Liver (tissue), 8 donors: ENCODE measurements at regions not wholly inside any gene's neighbourhood (a gene's known extent, or its start where the extent isn't known, plus 50 kb on each side); places are given as distances from the start of the nearest gene placed in this dataset.

Source experiments
- DNase-seq: peaks from one replicate; pipeline ENCODE4 v3.0.0-alpha.2; 2017; ENCODE audit warnings: low spot score
- H3K27ac ChIP-seq, 2 donors: one replicate each; pipeline ENCODE4 v1.7.0; 2013; ENCODE audit warnings: inconsistent platforms in 2 of 2, low read length in 2 of 2, control low read depth in 1 of 2, low read depth in 1 of 2, mild to moderate bottlenecking in 1 of 2
- H3K27me3 ChIP-seq, 4 donors: one replicate each; pipeline versions ENCODE4 v1.6.1 to v1.7.0; 2013; ENCODE audit warnings: low read length in 3 of 4, inconsistent platforms in 1 of 4, mild to moderate bottlenecking in 1 of 4, moderate library complexity in 1 of 4; ENCODE audit not compliant: control insufficient read depth in 4 of 4, insufficient read depth in 4 of 4
- H3K36me3 ChIP-seq, 4 donors: one replicate each; pipeline versions ENCODE4 v1.6.1 to v1.7.0; 2013; ENCODE audit warnings: low read length in 3 of 4, mild to moderate bottlenecking in 3 of 4, low read depth in 1 of 4, moderate library complexity in 1 of 4; ENCODE audit not compliant: control insufficient read depth in 4 of 4, insufficient read depth in 3 of 4
- H3K4me1 ChIP-seq, 4 donors: one replicate each; pipeline versions ENCODE4 v1.6.1 to v1.7.0; 2013; ENCODE audit warnings: low read length in 3 of 4, mild to moderate bottlenecking in 3 of 4, moderate library complexity in 1 of 4; ENCODE audit not compliant: control insufficient read depth in 4 of 4, insufficient read depth in 4 of 4
- H3K4me3 ChIP-seq, 3 donors: one replicate each; pipeline versions ENCODE4 v1.6.1 to v1.7.0; 2013; ENCODE audit warnings: low read length in 3 of 3, control low read depth in 1 of 3, low read depth in 1 of 3, mild to moderate bottlenecking in 1 of 3
- H3K9ac ChIP-seq, 2 donors: one replicate each; pipeline ENCODE4 v1.7.0; 2013; ENCODE audit warnings: low read length in 2 of 2, mild to moderate bottlenecking in 2 of 2, moderate library complexity in 2 of 2, control low read depth in 1 of 2, low read depth in 1 of 2
- H3K9me3 ChIP-seq, 4 donors: one replicate each; pipeline versions ENCODE4 v1.6.1 to v1.7.0; 2013; ENCODE audit warnings: low read length in 3 of 4; ENCODE audit not compliant: control insufficient read depth in 4 of 4
- ATF3 ChIP-seq: IDR thresholded peaks from 2 replicates; pipeline ENCODE4 v1.6.1; 2016; ENCODE audit warnings: antibody characterized with exemption
- EGR1 ChIP-seq, 2 donors: IDR thresholded peaks; 2 replicates each; pipeline ENCODE4 v1.6.1; 2016 to 2018; ENCODE audit warnings: antibody characterized with exemption in 2 of 2, low read depth in 2 of 2
- FOXA1 ChIP-seq: IDR thresholded peaks from 2 replicates; pipeline ENCODE4 v1.6.1; 2016; ENCODE audit warnings: antibody characterized with exemption
- FOXA2 ChIP-seq: IDR thresholded peaks from 2 replicates; pipeline ENCODE4 v1.6.1; 2016; ENCODE audit warnings: antibody characterized with exemption
- GABPA ChIP-seq, 2 donors: IDR thresholded peaks in 1 of 2; conservative IDR thresholded peaks in 1 of 2; 2 replicates each; pipeline ENCODE4 v1.6.1; 2016; ENCODE audit warnings: antibody characterized with exemption in 2 of 2, mild to moderate bottlenecking in 1 of 2, moderate library complexity in 1 of 2
- HNF4A ChIP-seq, 2 donors: conservative IDR thresholded peaks; 2 replicates each; pipeline ENCODE4 v1.6.1; 2016; ENCODE audit warnings: antibody characterized with exemption in 2 of 2, mild to moderate bottlenecking in 2 of 2
- HNF4G ChIP-seq: IDR thresholded peaks from 2 replicates; pipeline ENCODE4 v1.6.1; 2016; ENCODE audit warnings: antibody characterized with exemption
- JUND ChIP-seq, 2 donors: IDR thresholded peaks; 2 replicates each; pipeline ENCODE4 v1.6.1; 2016; ENCODE audit warnings: antibody characterized with exemption in 2 of 2
- NR2F2 ChIP-seq: IDR thresholded peaks from 2 replicates; pipeline ENCODE4 v1.6.1; 2016; ENCODE audit warnings: antibody characterized with exemption
- RAD21 ChIP-seq, 2 donors: IDR thresholded peaks; 2 replicates each; pipeline ENCODE4 v1.6.1; 2016; ENCODE audit warnings: antibody characterized with exemption in 2 of 2, mild to moderate bottlenecking in 2 of 2
- REST ChIP-seq: IDR thresholded peaks from 2 replicates; pipeline ENCODE4 v1.6.1; 2016; ENCODE audit warnings: antibody characterized with exemption, mild to moderate bottlenecking
- RXRA ChIP-seq, 2 donors: IDR thresholded peaks; 2 replicates each; pipeline ENCODE4 v1.6.1; 2017 to 2018; ENCODE audit warnings: antibody characterized with exemption in 2 of 2, mild to moderate bottlenecking in 1 of 2
- SP1 ChIP-seq: IDR thresholded peaks from 2 replicates; pipeline ENCODE4 v1.6.1; 2018; ENCODE audit warnings: antibody characterized with exemption, mild to moderate bottlenecking
- TAF1 ChIP-seq: conservative IDR thresholded peaks from 2 replicates; pipeline ENCODE4 v1.6.1; 2016; ENCODE audit warnings: antibody characterized with exemption, mild to moderate bottlenecking
- YY1 ChIP-seq: IDR thresholded peaks from 2 replicates; pipeline ENCODE4 v1.6.1; 2016; ENCODE audit warnings: antibody characterized with exemption, mild to moderate bottlenecking
- WGBS: extraction: QIAGEN DNeasy Blood & Tissue Kit; methylation state at CpG from one replicate; pipeline ENCODE4 v1.1.7; 2013; 5-methylcytosine and 5-hydroxymethylcytosine counted together
- TF ChIP-seq, protein P1 (sequence below): IDR thresholded peaks from 2 replicates; pipeline ENCODE4 v1.6.1; 2016; ENCODE audit warnings: antibody characterized with exemption
- TF ChIP-seq, protein P2 (sequence below): fragments of 150-350 bp; IDR thresholded peaks from 2 replicates; pipeline ENCODE4 v1.5.1; 2017; ENCODE audit warnings: improper control_type of control experiment, low read depth, low read length; ENCODE audit not compliant: missing input control
- TF ChIP-seq, protein P3 (sequence below): IDR thresholded peaks from 2 replicates; pipeline ENCODE4 v1.6.1; 2016; ENCODE audit warnings: antibody characterized with exemption
- donor health status: healthy.
- donor health status: healthy.
- donor health status: healthy.
- donor health status: healthy.
- donor health status: healthy.

DNA sequence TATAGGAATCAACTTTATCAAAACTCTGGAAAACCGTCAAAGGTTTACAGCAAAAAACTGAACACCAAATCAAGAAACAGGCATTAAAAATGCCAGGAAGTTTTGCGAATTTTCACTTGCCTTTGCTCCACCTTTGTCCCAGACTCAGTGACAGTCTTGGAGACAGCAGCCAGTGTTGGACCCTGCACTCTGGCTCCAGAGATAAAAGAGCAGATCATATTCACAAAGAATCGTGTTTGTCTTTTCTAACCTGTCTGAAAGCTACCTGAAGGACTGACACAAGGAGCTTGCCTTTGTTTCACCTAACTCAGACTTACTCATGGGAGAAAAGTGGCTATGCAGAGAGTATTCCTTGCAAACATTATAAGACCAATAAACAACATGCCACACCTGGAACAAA lies 74.0 kb upstream of the TCF12 start:
- TF ChIP-seq YY1 (no peak), RAD21 (IDR thresholded peaks at IDR 0.05) (no peak), FOXA2 (no peak), SP1 (no peak), FOXA1 (no peak), REST (no peak), NR2F2 (no peak), HNF4G (no peak), TAF1 (no peak), RXRA (IDR thresholded peaks at IDR 0.05) (no peak), GABPA (IDR thresholded peaks at IDR 0.05 in 1 of 2, conservative IDR thresholded peaks at IDR 0.05 in 1 of 2) (no peak), JUND (IDR thresholded peaks at IDR 0.05) (no peak), HNF4A (conservative IDR thresholded peaks at IDR 0.05) (no peak), EGR1 (IDR thresholded peaks at IDR 0.05; ENCODE audit: low read depth in 2 of 2) (no peak), ATF3 (no peak)
- TF ChIP-seq, protein P1, sequence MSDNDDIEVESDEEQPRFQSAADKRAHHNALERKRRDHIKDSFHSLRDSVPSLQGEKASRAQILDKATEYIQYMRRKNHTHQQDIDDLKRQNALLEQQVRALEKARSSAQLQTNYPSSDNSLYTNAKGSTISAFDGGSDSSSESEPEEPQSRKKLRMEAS: no peak
- TF ChIP-seq, protein P2, sequence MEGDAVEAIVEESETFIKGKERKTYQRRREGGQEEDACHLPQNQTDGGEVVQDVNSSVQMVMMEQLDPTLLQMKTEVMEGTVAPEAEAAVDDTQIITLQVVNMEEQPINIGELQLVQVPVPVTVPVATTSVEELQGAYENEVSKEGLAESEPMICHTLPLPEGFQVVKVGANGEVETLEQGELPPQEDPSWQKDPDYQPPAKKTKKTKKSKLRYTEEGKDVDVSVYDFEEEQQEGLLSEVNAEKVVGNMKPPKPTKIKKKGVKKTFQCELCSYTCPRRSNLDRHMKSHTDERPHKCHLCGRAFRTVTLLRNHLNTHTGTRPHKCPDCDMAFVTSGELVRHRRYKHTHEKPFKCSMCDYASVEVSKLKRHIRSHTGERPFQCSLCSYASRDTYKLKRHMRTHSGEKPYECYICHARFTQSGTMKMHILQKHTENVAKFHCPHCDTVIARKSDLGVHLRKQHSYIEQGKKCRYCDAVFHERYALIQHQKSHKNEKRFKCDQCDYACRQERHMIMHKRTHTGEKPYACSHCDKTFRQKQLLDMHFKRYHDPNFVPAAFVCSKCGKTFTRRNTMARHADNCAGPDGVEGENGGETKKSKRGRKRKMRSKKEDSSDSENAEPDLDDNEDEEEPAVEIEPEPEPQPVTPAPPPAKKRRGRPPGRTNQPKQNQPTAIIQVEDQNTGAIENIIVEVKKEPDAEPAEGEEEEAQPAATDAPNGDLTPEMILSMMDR: no peak
- TF ChIP-seq, protein P3, sequence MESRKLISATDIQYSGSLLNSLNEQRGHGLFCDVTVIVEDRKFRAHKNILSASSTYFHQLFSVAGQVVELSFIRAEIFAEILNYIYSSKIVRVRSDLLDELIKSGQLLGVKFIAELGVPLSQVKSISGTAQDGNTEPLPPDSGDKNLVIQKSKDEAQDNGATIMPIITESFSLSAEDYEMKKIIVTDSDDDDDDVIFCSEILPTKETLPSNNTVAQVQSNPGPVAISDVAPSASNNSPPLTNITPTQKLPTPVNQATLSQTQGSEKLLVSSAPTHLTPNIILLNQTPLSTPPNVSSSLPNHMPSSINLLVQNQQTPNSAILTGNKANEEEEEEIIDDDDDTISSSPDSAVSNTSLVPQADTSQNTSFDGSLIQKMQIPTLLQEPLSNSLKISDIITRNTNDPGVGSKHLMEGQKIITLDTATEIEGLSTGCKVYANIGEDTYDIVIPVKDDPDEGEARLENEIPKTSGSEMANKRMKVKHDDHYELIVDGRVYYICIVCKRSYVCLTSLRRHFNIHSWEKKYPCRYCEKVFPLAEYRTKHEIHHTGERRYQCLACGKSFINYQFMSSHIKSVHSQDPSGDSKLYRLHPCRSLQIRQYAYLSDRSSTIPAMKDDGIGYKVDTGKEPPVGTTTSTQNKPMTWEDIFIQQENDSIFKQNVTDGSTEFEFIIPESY: no peak
- 86% methylated on average over 3 of the region's 3 CpGs for whole genome bisulfite sequencing
- H3K4me3 ChIP-seq: no peak overlapping the region

GRCh38 chr15:56839641-56840040 lies 78.8 kb upstream of the TCF12 start:
- no peak overlapping the region for H3K9ac ChIP-seq
- TF ChIP-seq SP1 (no peak), RXRA (IDR thresholded peaks at IDR 0.05) (no peak)
- H3K4me3 ChIP-seq: no peak overlapping the region
- no peaks in the 10 kb centered on the region for H3K27me3 ChIP-seq
- no peak overlapping the region for H3K27ac ChIP-seq
- H3K9me3 ChIP-seq: no peaks in the 10 kb centered on the region
- DNase-seq: no peak
- no peaks in the 10 kb centered on the region for H3K4me1 ChIP-seq
- H3K36me3 ChIP-seq: no peaks in the 10 kb centered on the region

More for the DNA sequence above, 74.0 kb upstream of the TCF12 start:
- H3K27me3 ChIP-seq: no peaks in the 10 kb centered on the region
- no peak overlapping the region for H3K27ac ChIP-seq
- no peak overlapping the region for H3K9ac ChIP-seq
- no peak for DNase-seq
- no peaks in the 10 kb centered on the region for H3K36me3 ChIP-seq
- H3K9me3 ChIP-seq: no peaks in the 10 kb centered on the region
- H3K4me1 ChIP-seq: no peaks in the 10 kb centered on the region
